Hindlimb muscle (tissue), 1 donor: ENCODE measurements at regions not wholly inside any gene's neighbourhood (a gene's known extent, or its start where the extent isn't known, plus 50 kb on each side); places are given as distances from the start of the nearest gene placed in this dataset.
"Not testable (repeated sequence)": the region's sequence is repeated elsewhere in the genome, so short reads cannot be mapped to it uniquely, and the experiment has no call there.

Source experiments
- DNase-seq: peaks from one replicate; pipeline ENCODE4 v3.0.0-alpha.2; 2013

DNA sequence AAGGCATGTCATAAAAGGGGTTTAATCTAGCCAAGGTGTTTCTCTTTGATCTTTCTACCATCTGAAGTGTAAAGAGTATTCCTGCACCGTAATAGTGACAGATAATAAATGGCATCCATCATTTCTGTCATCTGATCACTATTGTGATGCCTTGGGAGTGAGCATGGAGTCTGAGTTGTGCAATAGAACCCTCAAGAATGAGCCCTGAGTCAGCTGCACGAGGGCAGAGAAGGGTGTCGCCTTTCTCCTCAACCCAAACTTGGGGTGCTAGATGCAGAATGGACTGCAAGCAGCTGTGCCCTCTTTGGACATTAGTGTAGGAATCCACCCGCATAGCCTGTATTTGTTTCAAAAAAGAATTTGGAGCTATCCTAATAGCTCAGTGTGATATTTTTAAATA lies 115.2 kb downstream of the ZNF37A start:
- no peak for DNase-seq

- DNase-seq: not testable (repeated sequence)
These were observed 115.6 kb downstream of the ZNF37A start for GRCh38 chr10:38209748-38210147.

DNA sequence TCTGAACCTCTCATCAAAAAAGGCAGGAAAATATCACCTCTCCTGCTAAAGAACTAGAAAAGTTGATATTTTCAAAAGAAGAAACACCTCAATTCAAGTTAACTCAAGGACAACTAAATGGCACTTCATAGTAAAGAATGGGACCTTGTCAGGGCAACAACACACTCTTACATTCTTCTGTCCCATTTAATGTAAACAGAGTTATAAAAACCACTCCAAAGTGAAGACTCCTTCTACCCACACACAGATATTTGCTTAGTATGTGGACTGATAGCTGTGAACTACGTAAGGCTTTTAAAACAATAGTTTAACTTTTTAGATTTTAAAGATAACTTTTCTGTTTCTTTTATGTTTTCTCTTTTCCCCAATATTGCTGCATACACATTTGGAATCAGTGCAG lies 118.3 kb downstream of the ZNF37A start:
- DNase-seq: no peak

GRCh38 chr10:38226385-38226784 lies 132.2 kb downstream of the ZNF37A start:
- DNase-seq: no peak

GRCh38 chr10:38228394-38228793 lies 134.3 kb downstream of the ZNF37A start:
- no peak for DNase-seq

- not testable (repeated sequence) for DNase-seq
These were observed 144.3 kb downstream of the ZNF37A start for GRCh38 chr10:38238479-38238878.

DNA sequence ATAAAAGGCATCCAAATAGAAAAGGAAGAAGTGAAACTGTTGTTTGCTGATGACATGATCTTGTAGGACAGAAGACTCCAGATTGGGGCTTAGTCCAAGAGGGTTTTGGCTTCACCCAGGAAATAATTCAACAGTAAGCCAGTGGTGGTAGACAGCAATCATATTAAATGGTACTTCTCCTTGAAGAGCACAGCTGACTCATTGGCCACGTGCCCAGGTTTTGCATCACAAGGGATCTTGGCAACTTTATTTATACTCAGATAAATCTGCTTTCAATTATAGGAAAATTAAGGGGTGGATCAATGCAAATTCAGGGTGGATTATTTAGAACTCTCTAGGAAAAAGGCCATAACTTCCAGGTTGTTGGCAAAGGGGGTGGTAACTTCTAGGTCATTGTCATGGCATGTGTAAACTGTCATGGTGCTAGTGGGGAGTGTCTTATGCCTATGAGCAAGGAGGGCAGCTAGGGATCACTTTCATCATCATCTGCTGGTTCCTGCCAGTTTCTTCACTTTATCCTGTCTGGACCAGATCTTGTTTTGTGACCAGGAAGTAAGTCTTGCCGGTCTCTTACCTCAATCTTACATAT lies 148.0 kb downstream of the ZNF37A start:
- DNase-seq: not testable (repeated sequence)

- DNase-seq: not testable (repeated sequence)
These were observed 154.0 kb downstream of the ZNF37A start for GRCh38 chr10:38248113-38248512.

- DNase-seq: not testable (repeated sequence)
These were observed 158.4 kb downstream of the ZNF37A start for GRCh38 chr10:38252551-38252950.

GRCh38 chr10:38267555-38267954 lies 173.4 kb downstream of the ZNF37A start:
- not testable (repeated sequence) for DNase-seq

- DNase-seq: not testable (repeated sequence)
These were observed 176.9 kb downstream of the ZNF37A start for GRCh38 chr10:38271031-38271430.

- not testable (repeated sequence) for DNase-seq
These were observed 180.7 kb downstream of the ZNF37A start for GRCh38 chr10:38274879-38275278.

DNA sequence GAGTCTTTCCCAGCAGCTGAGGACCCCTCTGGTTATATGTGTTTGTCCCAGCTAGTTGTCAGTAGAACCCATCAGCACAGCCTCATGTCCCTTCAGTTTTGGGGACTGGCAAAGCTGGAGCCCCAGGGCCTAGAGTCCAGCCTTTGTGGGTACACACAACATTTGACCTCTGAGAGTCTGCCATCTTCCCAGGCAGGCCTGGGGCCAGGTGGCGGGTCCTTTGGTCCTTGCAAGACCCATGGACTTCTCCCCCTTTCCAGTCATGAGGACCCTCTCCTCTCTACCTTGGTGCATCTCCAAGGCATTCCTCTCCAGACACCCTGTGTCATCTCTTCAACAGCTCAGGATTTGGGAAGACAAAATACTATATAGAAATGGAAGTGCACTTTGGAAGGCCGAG lies 198.4 kb downstream of the ZNF37A start:
- DNase-seq: not testable (repeated sequence)

DNA sequence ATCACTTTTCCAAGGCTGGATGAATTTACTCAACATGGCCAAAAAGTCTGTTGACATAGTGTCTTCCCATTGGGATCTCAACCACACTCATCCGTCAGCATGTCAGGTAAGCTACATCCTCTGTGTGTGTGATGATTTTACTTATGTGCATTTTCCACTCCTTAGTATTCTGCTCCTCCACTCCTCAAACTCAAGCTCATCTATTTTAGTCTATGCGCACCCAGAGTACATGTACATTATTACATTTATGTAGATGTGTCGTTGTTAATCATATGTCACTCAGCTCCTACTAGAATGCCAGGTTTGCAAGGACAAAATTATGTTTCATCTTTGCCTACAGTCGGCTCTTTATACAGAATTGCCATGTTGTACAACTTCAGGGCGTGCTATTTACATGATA lies 216.0 kb downstream of the ZNF37A start:
- DNase-seq: not testable (repeated sequence)

DNA sequence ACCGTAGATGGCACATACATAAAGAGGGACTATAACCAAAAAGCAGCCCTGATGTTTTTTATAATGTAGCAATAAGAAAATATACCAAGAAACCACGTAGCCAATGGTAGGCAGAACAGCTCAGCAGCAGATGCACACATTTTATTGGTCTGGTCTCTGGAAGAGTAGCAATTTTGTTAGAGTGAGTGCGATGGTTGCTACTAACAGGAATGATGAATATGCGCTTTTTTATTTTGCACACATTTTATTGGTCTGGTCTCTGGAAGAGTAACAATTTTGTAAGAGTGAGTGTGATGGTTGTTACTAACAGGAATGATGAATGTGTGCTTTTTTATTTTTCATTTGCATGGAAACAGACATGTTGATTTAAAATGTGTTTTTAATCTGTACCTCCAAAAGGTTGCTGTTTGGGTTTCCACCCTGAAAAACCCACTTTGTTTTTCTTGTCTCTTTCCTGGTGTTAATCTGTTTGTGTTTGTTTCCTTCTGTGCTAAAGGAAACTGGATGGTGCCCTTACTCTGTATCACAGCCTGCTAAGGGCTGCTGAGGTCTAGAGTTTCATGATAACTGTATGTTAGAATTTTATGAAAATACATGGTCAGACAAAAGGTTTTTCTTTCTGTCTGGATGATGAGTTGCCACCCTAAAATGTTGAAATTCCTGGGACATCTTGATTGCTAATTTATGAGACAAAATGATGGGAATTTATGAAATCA lies 221.1 kb downstream of the ZNF37A start:
- DNase-seq: not testable (repeated sequence)

DNA sequence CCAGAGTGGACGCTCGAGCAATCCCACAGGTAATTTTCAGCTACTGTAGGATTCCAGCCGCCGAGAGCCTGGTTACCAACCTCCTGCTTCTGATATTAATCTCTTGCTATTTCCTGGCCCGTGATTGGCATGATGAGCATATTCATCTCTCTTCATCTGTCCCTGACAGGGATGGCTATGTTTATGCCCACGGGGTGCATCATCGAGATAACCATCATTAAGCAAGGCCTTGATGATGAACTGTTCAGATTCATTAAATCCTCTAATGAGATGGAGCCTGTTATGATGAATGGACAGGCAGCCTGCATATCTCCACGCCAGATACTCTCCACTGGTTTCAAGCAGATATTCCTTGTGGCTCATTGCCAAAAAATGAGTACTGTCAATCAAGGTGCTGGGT lies 227.3 kb downstream of the ZNF37A start:
- DNase-seq: not testable (repeated sequence)

- DNase-seq: not testable (repeated sequence)
These were observed 236.2 kb downstream of the ZNF37A start for GRCh38 chr10:38330306-38330705.

DNA sequence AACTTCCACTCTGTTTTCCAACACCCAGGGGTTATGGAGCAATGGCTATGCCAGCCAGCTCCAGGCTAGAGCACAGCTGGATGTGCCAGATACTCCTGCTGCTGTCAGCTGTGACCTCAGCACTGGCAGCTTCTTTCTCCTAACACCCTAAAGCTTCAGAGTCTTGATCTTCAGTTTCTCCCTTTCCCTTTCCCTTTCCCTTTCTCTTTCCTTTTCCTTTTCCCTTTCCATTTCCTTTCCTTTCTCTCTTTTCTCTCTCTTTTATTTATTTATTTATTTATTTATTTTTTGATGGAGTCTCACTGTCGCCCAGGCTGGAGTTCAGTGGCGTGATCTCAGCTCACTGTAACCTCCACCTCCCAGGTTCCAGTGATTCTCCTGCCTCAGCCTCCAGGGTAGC lies 237.0 kb downstream of the ZNF37A start:
- DNase-seq: not testable (repeated sequence)

DNA sequence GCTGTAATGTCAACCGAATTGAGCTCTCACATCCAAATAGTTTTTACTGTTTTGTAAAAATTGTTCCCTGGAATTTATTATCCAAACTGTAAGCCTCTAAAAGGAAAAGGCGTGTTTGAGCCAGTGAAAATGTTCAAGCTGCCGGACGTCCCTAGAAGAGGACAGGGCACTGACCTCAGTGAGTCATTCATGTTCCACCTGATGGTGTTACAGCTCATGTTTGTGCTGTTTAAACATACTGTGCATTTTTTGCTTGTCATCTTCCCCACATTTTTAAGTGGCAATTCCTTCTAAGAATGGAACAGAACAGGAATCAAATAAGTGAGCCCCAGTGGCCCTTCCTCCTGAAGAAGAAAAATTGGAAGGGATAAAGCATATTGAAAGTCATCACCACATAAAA lies 239.6 kb downstream of the ZNF37A start:
- DNase-seq: not testable (repeated sequence)

- not testable (repeated sequence) for DNase-seq
These were observed 256.5 kb downstream of the ZNF37A start for GRCh38 chr10:38350645-38351044.

DNA sequence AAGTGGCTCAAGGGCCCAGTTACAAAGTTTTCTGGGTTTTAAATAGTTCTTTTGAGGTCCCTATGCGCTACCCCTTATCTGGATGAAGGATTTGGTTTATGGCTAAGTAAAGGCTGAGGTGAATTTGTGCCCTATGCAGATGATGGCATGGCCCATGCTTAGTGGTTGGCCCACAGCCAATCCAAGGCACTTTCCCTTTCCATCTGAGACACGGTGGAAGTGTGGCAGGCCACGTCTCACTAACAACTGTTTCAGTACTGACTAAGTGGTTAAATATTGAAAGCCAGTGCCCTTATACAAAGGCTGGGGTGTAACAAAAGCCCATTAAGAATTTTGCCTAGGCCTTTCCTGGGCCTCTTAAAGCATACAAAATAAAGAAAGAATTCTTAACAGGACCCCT lies 260.3 kb downstream of the ZNF37A start:
- not testable (repeated sequence) for DNase-seq

GRCh38 chr10:38355911-38356526 lies 261.9 kb downstream of the ZNF37A start:
- peak; percentile 68 for DNase-seq

GRCh38 chr10:38356527-38356926 lies 262.4 kb downstream of the ZNF37A start:
- not testable (repeated sequence) for DNase-seq

DNA sequence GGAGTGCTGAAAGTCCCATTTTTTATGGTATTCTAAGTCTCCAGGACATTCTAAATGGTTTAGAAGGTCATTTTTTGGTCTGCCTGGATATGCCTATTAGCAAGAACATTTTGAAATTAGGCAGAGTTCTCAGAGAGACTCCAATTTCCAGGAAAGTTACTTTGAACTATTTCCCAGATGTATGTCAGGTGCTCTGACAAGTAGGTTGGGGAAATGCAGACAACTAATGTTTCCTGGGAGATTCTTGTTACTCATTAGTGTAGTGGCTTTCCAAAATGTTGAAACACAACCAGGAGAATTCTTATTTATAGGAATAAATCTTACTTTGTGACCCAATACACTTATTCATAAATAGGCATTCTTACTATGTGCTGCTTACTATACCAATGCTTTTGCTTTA lies 268.4 kb downstream of the ZNF37A start:
- not testable (repeated sequence) for DNase-seq
